Stomach (tissue), 8 donors: ENCODE measurements at regions not wholly inside any gene's neighbourhood (a gene's known extent, or its start where the extent isn't known, plus 50 kb on each side); places are given as distances from the start of the nearest gene placed in this dataset.
A peak's percentile ranks its signal among the peaks of the same experiment; 100 is the strongest.

ENCODE experiments used
- DNase-seq, 2 donors: peaks; one replicate each; pipeline versions ENCODE4 v3.0.0 to v3.0.0-alpha.2; 2013 to 2019
- H3K27ac ChIP-seq, 5 donors: fragments of 200-600 bp in 4 of 5; sonication (generic) in 4 of 5; one replicate each; pipeline ENCODE4 v1.5.1; 2013 to 2019; ENCODE audit warnings: mild to moderate bottlenecking in 1 of 5, moderate library complexity in 1 of 5
- H3K27me3 ChIP-seq, 3 donors: fragments of 200-600 bp; sonication (generic); one replicate each; pipeline ENCODE4 v1.5.1; 2017 to 2019; ENCODE audit warnings: mixed run types in 1 of 3
- H3K36me3 ChIP-seq, 4 donors: fragments of 200-600 bp; sonication (generic); 1 replicate in 3 of 4; 2 replicates in 1 of 4; pipeline ENCODE4 v1.5.1; 2016 to 2019
- H3K4me1 ChIP-seq, 4 donors: fragments of 200-600 bp; sonication (generic); one replicate each; pipeline ENCODE4 v1.5.1; 2016 to 2019
- H3K4me3 ChIP-seq, 4 donors: fragments of 200-600 bp; sonication (generic) in 3 of 4; one replicate each; pipeline ENCODE4 v1.5.1; 2016 to 2019; ENCODE audit warnings: mild to moderate bottlenecking in 1 of 4
- H3K9me3 ChIP-seq, 4 donors: fragments of 200-600 bp; sonication (generic); one replicate each; pipeline ENCODE4 v1.5.1; 2016 to 2019
- EP300 ChIP-seq: sonication (generic); formaldehyde crosslinking; IDR thresholded peaks from one replicate; pipeline ENCODE4 v1.6.1; 2017; ENCODE audit warnings: antibody characterized with exemption
- POLR2A ChIP-seq, 4 donors: fragments of 450-650 bp; IDR thresholded peaks; one replicate each; pipeline ENCODE4 v1.6.1; 2016; ENCODE audit warnings: antibody characterized with exemption in 4 of 4, control low read depth in 2 of 4, mild to moderate bottlenecking in 1 of 4, moderate library complexity in 1 of 4
- POLR2AphosphoS5 ChIP-seq, 3 donors: sonication (generic); formaldehyde crosslinking; IDR thresholded peaks; one replicate each; pipeline ENCODE4 v1.6.1; 2016; ENCODE audit warnings: antibody characterized with exemption in 3 of 3
- WGBS, 5 donors: extraction: QIAGEN DNeasy Blood & Tissue Kit in 3 of 5; methylation state at CpG; one replicate each; pipeline versions ENCODE4 v1.1.5 to v1.1.7; 2013 to 2018; 5-methylcytosine and 5-hydroxymethylcytosine counted together
- intact Hi-C: fragments of 100-400 bp; cut with DNase I; formaldehyde crosslinking; loops from one replicate; pipeline ENCODE4 v1.15.1; 2023; ENCODE audit warnings: low total_unique reads
- TF ChIP-seq, protein P1 (sequence below), 7 experiments: fragments of 450-650 bp in 4 of 7; fragments of 200-600 bp in 3 of 7; sonication (generic) in 3 of 7; IDR thresholded peaks; one replicate each; pipeline ENCODE4 v1.5.1; 2016 to 2019; ENCODE audit warnings: antibody characterized with exemption in 7 of 7, control low read depth in 2 of 7, mild to moderate bottlenecking in 1 of 7
- donor health status: healthy with polysubstance abuse.
- donor health status: Bipolar disorder and iron deficiency.
- donor health status: healthy.

GRCh38 chr1:58919226-58919958 is 135.5 kb upstream of the JUN start:
- Histone ChIP-seq H3K9me3 (peaks cover 0 to 7% (median 3%) of the 10 kb centered on the region in 4 donors), H3K27me3 (no peaks in the 10 kb centered on the region), H3K36me3 (no peaks in the 10 kb centered on the region), H3K27ac (no peak overlapping the region), H3K4me1 (peaks cover 9 to 20% (median 16%) of the 10 kb centered on the region in 4 donors), H3K4me3 (no peak overlapping the region)
- WGBS, 5 donors = 92 to 95% (median 93%) methylated on average over 9 of the region's 9 CpGs
- intact Hi-C loops = no loop called here
- no peak for DNase-seq
- TF ChIP-seq POLR2AphosphoS5 (IDR thresholded peaks at IDR 0.05) = no peak
- TF ChIP-seq EP300 = no peak
- TF ChIP-seq, protein P1, sequence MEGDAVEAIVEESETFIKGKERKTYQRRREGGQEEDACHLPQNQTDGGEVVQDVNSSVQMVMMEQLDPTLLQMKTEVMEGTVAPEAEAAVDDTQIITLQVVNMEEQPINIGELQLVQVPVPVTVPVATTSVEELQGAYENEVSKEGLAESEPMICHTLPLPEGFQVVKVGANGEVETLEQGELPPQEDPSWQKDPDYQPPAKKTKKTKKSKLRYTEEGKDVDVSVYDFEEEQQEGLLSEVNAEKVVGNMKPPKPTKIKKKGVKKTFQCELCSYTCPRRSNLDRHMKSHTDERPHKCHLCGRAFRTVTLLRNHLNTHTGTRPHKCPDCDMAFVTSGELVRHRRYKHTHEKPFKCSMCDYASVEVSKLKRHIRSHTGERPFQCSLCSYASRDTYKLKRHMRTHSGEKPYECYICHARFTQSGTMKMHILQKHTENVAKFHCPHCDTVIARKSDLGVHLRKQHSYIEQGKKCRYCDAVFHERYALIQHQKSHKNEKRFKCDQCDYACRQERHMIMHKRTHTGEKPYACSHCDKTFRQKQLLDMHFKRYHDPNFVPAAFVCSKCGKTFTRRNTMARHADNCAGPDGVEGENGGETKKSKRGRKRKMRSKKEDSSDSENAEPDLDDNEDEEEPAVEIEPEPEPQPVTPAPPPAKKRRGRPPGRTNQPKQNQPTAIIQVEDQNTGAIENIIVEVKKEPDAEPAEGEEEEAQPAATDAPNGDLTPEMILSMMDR (IDR thresholded peaks at IDR 0.05) = no peak
- TF ChIP-seq POLR2A (IDR thresholded peaks at IDR 0.05) = no peak

DNA sequence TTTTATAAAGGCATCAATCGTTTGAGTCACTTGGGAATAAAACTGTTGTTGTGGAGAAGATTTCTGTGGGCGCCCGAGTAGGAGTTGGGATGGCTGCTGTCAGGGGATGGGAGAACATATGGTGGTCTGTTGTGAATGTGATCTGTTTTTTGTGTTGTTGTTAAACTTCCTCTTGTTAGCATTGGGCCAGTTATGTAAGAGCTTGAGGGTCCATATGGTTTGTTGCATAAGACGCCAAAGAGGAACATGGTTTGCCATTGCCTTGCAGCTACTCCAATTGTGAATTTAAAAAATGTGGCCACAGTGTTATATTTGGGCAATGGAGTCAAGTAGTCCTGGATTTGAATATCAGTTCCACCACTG is 136.1 kb upstream of the JUN start:
- intact Hi-C loops = no loop called here
- DNase-seq = no peak
- H3K9me3 ChIP-seq = peaks cover 0 to 4% (median 1%) of the 10 kb centered on the region in 4 donors
- 78 to 95% (median 89%) methylated on average over 4 of the region's 4 CpGs for WGBS, 5 donors
- no peaks in the 10 kb centered on the region for H3K27me3 ChIP-seq
- TF ChIP-seq, protein P1 (IDR thresholded peaks at IDR 0.05) = no peak
- no peak for TF ChIP-seq POLR2A (IDR thresholded peaks at IDR 0.05)
- no peak for TF ChIP-seq EP300
- no peak for TF ChIP-seq POLR2AphosphoS5 (IDR thresholded peaks at IDR 0.05)
- no peak overlapping the region for H3K27ac ChIP-seq
- H3K4me3 ChIP-seq = no peak overlapping the region
- H3K36me3 ChIP-seq = no peaks in the 10 kb centered on the region
- H3K4me1 ChIP-seq = peaks cover 9 to 20% (median 16%) of the 10 kb centered on the region in 4 donors

- no peaks in the 10 kb centered on the region for H3K27me3 ChIP-seq
- no peaks in the 10 kb centered on the region for H3K36me3 ChIP-seq
- H3K27ac ChIP-seq = peak overlapping the region in 1 of 5 donors; percentile 85
- TF ChIP-seq EP300 (no peak), POLR2AphosphoS5 (IDR thresholded peaks at IDR 0.05) (no peak), POLR2A (IDR thresholded peaks at IDR 0.05) (no peak)
- TF ChIP-seq, protein P1 (IDR thresholded peaks at IDR 0.05) = no peak
- no peaks in the 10 kb centered on the region for H3K9me3 ChIP-seq
- H3K4me3 ChIP-seq = no peak overlapping the region
- 78 to 95% (median 87%) methylated on average over 3 of the region's 3 CpGs for WGBS, 5 donors
- peaks cover 9 to 27% (median 19%) of the 10 kb centered on the region in 4 donors for H3K4me1 ChIP-seq
- DNase-seq = no peak
- intact Hi-C loops = no loop called here
Measured at GRCh38 chr1:58921342-58921741, 137.5 kb upstream of the JUN start.

DNA sequence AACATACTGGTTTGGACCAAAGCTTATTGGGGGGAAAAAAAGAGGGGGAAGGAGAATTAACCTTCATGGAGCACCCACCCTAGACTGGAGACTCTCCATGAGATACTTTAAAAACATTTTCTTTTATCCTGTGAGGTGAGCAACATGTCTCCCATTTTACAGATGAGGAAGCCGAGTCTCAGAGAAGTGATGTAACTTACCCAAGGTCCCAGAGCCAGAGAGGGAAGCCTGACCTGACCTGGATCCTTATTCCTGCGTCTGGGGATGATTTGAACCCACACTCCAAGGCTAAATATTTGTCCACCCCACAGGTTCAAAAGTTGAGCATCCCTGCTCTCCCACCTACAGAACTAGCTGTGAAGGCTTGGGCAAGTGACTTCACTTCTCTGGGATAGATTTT is 137.9 kb upstream of the JUN start:
- no peaks in the 10 kb centered on the region for H3K9me3 ChIP-seq
- H3K4me1 ChIP-seq = peaks cover 9 to 31% (median 21%) of the 10 kb centered on the region in 4 donors
- intact Hi-C loops = no loop called here
- TF ChIP-seq POLR2AphosphoS5 (IDR thresholded peaks at IDR 0.05) (no peak), EP300 (no peak), POLR2A (IDR thresholded peaks at IDR 0.05) (no peak)
- TF ChIP-seq, protein P1 (IDR thresholded peaks at IDR 0.05) = no peak
- 73 to 97% (median 92%) methylated on average over 2 of the region's 2 CpGs for WGBS, 5 donors
- peak overlapping the region in 4 of 5 donors; percentile 48 to 85 (median 58) for H3K27ac ChIP-seq
- H3K36me3 ChIP-seq = no peaks in the 10 kb centered on the region
- no peaks in the 10 kb centered on the region for H3K27me3 ChIP-seq
- H3K4me3 ChIP-seq = no peak overlapping the region
- no peak for DNase-seq
